ENCODE measurements at regions not wholly inside any gene's neighbourhood (a gene's known extent, or its start where the extent isn't known, plus 50 kb on each side); places are given as distances from the start of the nearest gene placed in this dataset.

DNA sequence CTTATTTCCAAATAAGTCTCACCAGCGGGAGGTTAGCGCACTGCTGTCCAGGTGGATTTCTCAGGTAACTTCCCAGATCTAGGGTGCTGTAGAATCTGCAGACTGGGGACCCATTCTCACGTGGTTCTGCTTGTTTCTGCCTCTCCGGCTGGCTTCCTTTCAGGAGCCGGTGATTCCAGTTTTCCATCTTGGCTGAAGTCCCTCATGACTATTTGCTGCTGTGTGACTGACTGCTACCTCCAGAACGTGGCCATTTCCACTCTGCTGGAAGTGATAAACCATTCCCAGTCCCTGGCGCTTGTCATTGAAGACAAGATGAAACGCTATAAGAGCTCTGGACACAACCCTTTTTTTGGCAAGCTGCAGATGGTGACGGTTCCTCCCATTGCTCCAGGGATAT is 76.0 kb downstream of the DOP1B start:
- Histone ChIP-seq H2BK120ac (ENCODE audit: low read depth, low read length, poor library complexity, severe bottlenecking) (no peak overlapping the region), H4K8ac (replicated peaks; ENCODE audit: insufficient read length, low read depth, low read length) (no peak overlapping the region), H2AFZ (ENCODE audit: low read length) (no peak overlapping the region), H2BK20ac (ENCODE audit: low read depth, low read length, poor library complexity, severe bottlenecking) (no peak overlapping the region), H4K20me1 (ENCODE audit: control insufficient read depth, insufficient read depth, insufficient read length) (no peaks in the 10 kb centered on the region), H3K56ac (ENCODE audit: insufficient read length, low read depth, low read length) (no peak overlapping the region), H3K23me2 (ENCODE audit: insufficient read length, low read depth, low read length, poor library complexity, severe bottlenecking) (no peaks in the 10 kb centered on the region), H3K9me3 (ENCODE audit: control insufficient read depth, low read depth, low read length) (no peaks in the 10 kb centered on the region), H3K4ac (ENCODE audit: low read depth, low read length) (no peak overlapping the region), H3T11ph (ENCODE audit: low read length) (no peak overlapping the region), H3K18ac (ENCODE audit: insufficient read length, low read depth, low read length) (no peak overlapping the region), H2BK12ac (ENCODE audit: insufficient read length, low read depth, low read length) (no peak overlapping the region), H4K91ac (ENCODE audit: insufficient read length, low read depth, low read length) (no peak overlapping the region), H2BK5ac (ENCODE audit: insufficient read length, low read length) (no peak overlapping the region), H3K23ac (ENCODE audit: insufficient read length, low read depth, low read length) (no peak overlapping the region), H3K14ac (ENCODE audit: insufficient read depth, low read length) (no peak overlapping the region), H3K27me3 (ENCODE audit: insufficient read depth, low read length) (no peaks in the 10 kb centered on the region), H3K79me1 (ENCODE audit: insufficient read depth, low read depth, low read length, poor library complexity, severe bottlenecking) (no peaks in the 10 kb centered on the region), H2AK5ac (ENCODE audit: insufficient read length, low read length) (no peak overlapping the region), H3K79me2 (ENCODE audit: insufficient read depth, low read length) (no peaks in the 10 kb centered on the region), H3K9ac (ENCODE audit: extremely low read depth, insufficient read length, low read length) (no peak overlapping the region), H3K4me2 (ENCODE audit: insufficient read depth, insufficient read length, low read length) (no peak overlapping the region), H2BK15ac (ENCODE audit: low read depth, low read length) (no peak overlapping the region), H4K5ac (ENCODE audit: insufficient read length, low read depth, low read length) (no peak overlapping the region), H3K27ac (ENCODE audit: insufficient read length, low read depth, low read length) (no peak overlapping the region), H3K4me1 (ENCODE audit: insufficient read depth, low read length) (no peaks in the 10 kb centered on the region)
- Mint-ChIP-seq H3K27ac (peak overlapping the region in 1 of 3 experiments; percentile 39; a peak in 2 of 7 replicates), H3K36me3 (ENCODE audit: insufficient read depth in 1 of 3, low read depth in 3 of 3) (peaks cover 0 to 11% (median 5%) of the 10 kb centered on the region in 3 experiments; a peak in 4 of 7 replicates), H3K4me3 (no peak overlapping the region), H3K9me3 (no peaks in the 10 kb centered on the region; a peak in 1 of 5 replicates), H3K27me3 (ENCODE audit: low read depth) (no peaks in the 10 kb centered on the region), H3K4me1 (peaks cover 4 to 5% of the 10 kb centered on the region in 2 experiments; a peak in 2 of 4 replicates)
- no CpG with 5 or more reads among the region's 9 CpGs for WGBS (ENCODE audit: extremely low coverage, insufficient read length, low lambda C conversion rate)
- TF ChIP-seq, protein P1, sequence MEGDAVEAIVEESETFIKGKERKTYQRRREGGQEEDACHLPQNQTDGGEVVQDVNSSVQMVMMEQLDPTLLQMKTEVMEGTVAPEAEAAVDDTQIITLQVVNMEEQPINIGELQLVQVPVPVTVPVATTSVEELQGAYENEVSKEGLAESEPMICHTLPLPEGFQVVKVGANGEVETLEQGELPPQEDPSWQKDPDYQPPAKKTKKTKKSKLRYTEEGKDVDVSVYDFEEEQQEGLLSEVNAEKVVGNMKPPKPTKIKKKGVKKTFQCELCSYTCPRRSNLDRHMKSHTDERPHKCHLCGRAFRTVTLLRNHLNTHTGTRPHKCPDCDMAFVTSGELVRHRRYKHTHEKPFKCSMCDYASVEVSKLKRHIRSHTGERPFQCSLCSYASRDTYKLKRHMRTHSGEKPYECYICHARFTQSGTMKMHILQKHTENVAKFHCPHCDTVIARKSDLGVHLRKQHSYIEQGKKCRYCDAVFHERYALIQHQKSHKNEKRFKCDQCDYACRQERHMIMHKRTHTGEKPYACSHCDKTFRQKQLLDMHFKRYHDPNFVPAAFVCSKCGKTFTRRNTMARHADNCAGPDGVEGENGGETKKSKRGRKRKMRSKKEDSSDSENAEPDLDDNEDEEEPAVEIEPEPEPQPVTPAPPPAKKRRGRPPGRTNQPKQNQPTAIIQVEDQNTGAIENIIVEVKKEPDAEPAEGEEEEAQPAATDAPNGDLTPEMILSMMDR (conservative IDR thresholded peaks at IDR 0.05): no peak
- no peak for DNase-seq
